ACC112 (cell line): ENCODE measurements at regions not wholly inside any gene's neighbourhood (a gene's known extent, or its start where the extent isn't known, plus 50 kb on each side); places are given as distances from the start of the nearest gene placed in this dataset.

ENCODE experiments used
- H2AFZ ChIP-seq: fragments of 200-600 bp; sonication (generic); one replicate; pipeline ENCODE4 v1.6.0; 2017; ENCODE audit warnings: antibody characterized with exemption, low read length; ENCODE audit not compliant: unreplicated experiment
- H3K27ac ChIP-seq: fragments of 200-600 bp; sonication (generic); 2 replicates; pipeline ENCODE4 v1.5.1; 2014; ENCODE audit warnings: low read depth, mild to moderate bottlenecking, antibody characterized with exemption, low read length, moderate library complexity
- H3K27me3 ChIP-seq: fragments of 200-600 bp; sonication (generic); 2 replicates; pipeline ENCODE4 v1.6.1; 2014; ENCODE audit warnings: mild to moderate bottlenecking, antibody characterized with exemption, low read length, moderate library complexity, mixed read lengths; ENCODE audit not compliant: insufficient read depth
- H3K36me3 ChIP-seq: fragments of 200-600 bp; sonication (generic); 2 replicates; pipeline ENCODE4 v1.6.1; 2016; ENCODE audit warnings: mild to moderate bottlenecking, antibody characterized with exemption, low read length, moderate library complexity, mixed read lengths; ENCODE audit not compliant: insufficient read depth
- H3K4me1 ChIP-seq: fragments of 200-600 bp; sonication (generic); one replicate; pipeline ENCODE4 v1.6.1; 2016; ENCODE audit warnings: low read length, mixed read lengths; ENCODE audit not compliant: insufficient read depth, unreplicated experiment, control insufficient read depth
- H3K4me3 ChIP-seq: fragments of 200-600 bp; sonication (generic); 2 replicates; pipeline ENCODE4 v1.5.1; 2014; ENCODE audit warnings: mild to moderate bottlenecking, low read depth, low read length
- H3K79me2 ChIP-seq: fragments of 200-600 bp; sonication (generic); one replicate; pipeline ENCODE4 v1.6.0; 2016; ENCODE audit warnings: low read length; ENCODE audit not compliant: control insufficient read depth, unreplicated experiment, insufficient read depth

- Histone ChIP-seq H3K4me1 (peaks cover 9% of the 10 kb centered on the region), H2AFZ (no peak overlapping the region), H3K27me3 (no peaks in the 10 kb centered on the region), H3K79me2 (no peaks in the 10 kb centered on the region), H3K36me3 (no peaks in the 10 kb centered on the region), H3K27ac (no peak overlapping the region), H3K4me3 (no peak overlapping the region)
These were observed 52.1 kb upstream of the FAM169A start for GRCh38 chr5:74918232-74918669.

GRCh38 chr5:74916831-74917710, 50.9 kb upstream of the FAM169A start:
- Histone ChIP-seq H2AFZ (no peak overlapping the region), H3K27ac (no peak overlapping the region), H3K36me3 (no peaks in the 10 kb centered on the region), H3K4me1 (peaks cover 9% of the 10 kb centered on the region), H3K4me3 (no peak overlapping the region), H3K27me3 (no peaks in the 10 kb centered on the region), H3K79me2 (no peaks in the 10 kb centered on the region)
